ENCODE measurements at regions not wholly inside any gene's neighbourhood (a gene's known extent, or its start where the extent isn't known, plus 50 kb on each side); places are given as distances from the start of the nearest gene placed in this dataset.
A peak's percentile ranks its signal among the peaks of the same experiment; 100 is the strongest.

DNA sequence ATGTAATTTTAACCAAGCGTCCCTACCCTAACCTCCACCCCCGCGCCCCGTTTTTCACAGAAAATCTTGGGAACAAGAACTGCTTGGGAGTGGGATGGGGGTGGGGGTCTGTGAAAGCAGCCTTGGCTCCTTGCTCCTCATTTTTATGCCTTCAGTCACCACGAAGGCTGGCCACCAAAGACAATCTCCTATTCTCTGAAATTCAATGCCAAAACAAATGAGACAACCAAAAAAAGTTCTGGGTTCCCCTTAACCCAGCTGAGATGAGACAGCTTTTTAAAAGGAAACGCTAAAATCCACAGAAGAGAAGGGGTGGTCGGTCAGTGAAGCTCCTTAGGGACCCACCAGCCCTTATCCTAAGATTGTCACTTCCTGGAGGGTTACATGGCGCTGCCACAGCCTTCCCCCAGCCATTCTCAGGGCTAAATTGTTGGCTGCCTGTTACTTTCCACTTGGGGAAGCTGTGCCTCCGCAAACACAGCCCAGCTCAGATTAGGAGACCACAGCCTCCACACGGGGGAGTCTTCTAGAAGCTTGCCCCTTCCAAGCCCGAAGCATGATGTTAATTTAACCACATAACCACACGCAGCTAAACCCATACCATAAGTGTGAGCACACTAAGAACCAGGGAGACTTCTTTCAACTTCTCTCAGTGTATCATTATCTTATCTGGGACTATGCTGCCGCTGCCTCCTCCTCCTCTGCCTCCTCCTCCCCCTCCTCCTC lies 136.3 kb downstream of the FOXD1 start:
- TF ChIP-seq, protein P1, sequence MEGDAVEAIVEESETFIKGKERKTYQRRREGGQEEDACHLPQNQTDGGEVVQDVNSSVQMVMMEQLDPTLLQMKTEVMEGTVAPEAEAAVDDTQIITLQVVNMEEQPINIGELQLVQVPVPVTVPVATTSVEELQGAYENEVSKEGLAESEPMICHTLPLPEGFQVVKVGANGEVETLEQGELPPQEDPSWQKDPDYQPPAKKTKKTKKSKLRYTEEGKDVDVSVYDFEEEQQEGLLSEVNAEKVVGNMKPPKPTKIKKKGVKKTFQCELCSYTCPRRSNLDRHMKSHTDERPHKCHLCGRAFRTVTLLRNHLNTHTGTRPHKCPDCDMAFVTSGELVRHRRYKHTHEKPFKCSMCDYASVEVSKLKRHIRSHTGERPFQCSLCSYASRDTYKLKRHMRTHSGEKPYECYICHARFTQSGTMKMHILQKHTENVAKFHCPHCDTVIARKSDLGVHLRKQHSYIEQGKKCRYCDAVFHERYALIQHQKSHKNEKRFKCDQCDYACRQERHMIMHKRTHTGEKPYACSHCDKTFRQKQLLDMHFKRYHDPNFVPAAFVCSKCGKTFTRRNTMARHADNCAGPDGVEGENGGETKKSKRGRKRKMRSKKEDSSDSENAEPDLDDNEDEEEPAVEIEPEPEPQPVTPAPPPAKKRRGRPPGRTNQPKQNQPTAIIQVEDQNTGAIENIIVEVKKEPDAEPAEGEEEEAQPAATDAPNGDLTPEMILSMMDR (IDR thresholded peaks at IDR 0.05; ENCODE audit: poor library complexity), result peak; percentile 23
- TF ChIP-seq EZH2phosphoT487 (IDR thresholded peaks at IDR 0.05; ENCODE audit: low read depth, severe bottlenecking, unreplicated experiment) (no peak), EZH2 (IDR thresholded peaks at IDR 0.05; ENCODE audit: borderline replicate concordance) (no peak)
